ENCODE measurements at regions not wholly inside any gene's neighbourhood (a gene's known extent, or its start where the extent isn't known, plus 50 kb on each side); places are given as distances from the start of the nearest gene placed in this dataset.

- no peak for DNase-seq
These were observed 188.8 kb downstream of the EN1 start for GRCh38 chr2:118658596-118659198.

- no peak for DNase-seq
These were observed 190.0 kb downstream of the EN1 start for GRCh38 chr2:118657466-118657865.

GRCh38 chr2:118654945-118655344 lies 192.5 kb downstream of the EN1 start:
- no peak for DNase-seq

DNA sequence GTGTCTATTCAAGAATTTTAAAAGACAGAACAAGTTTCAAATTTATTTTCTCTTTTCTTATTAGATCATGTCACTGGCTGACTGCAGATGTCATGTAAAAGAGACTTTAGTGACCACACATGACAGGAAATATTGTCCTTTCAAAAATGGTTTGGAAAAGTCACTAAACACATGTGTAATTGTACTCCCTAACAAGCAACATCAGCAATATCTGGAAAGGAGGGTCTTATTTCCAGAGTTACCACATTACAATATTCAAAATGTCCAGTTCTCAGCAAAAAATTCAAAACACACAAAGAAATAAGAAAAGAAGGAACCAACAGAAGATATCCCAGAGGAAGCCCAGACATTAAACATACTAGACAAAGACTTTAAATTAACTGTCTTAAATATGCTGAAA lies 197.1 kb downstream of the EN1 start:
- DNase-seq: no peak

GRCh38 chr2:118645876-118646275 lies 201.6 kb downstream of the EN1 start:
- no peak for DNase-seq

GRCh38 chr2:118644190-118644589 lies 203.3 kb downstream of the EN1 start:
- DNase-seq: no peak

- DNase-seq: no peak
These were observed 204.2 kb downstream of the EN1 start for GRCh38 chr2:118643294-118643693.

DNA sequence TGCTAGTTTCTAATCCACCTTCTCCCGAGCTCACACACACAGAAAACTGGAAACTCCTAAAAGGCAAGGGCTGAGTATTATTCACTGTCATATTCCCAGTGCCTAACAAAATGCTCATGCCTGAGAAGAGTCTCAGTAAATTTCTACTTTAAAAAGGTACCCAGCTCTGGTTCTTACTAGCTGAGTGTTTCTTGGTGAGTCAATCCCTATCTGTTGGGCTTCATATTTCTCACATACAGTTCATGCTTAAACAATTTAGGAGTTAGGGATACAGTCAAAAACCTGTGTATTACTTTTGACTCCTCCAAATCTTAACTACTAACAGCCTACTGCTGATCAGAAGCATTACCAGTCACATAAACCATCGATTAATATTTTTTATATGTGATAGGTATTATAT lies 204.9 kb downstream of the EN1 start:
- no peak for DNase-seq

- DNase-seq: no peak
These were observed 205.7 kb downstream of the EN1 start for GRCh38 chr2:118641711-118642110.

- no peak for DNase-seq
These were observed 208.1 kb downstream of the EN1 start for GRCh38 chr2:118639371-118639770.

GRCh38 chr2:118638453-118638852 lies 209.0 kb downstream of the EN1 start:
- no peak for DNase-seq

- no peak for DNase-seq
These were observed 211.6 kb downstream of the EN1 start for GRCh38 chr2:118635891-118636290.

- DNase-seq: no peak
These were observed 212.6 kb downstream of the EN1 start for GRCh38 chr2:118634876-118635275.

DNA sequence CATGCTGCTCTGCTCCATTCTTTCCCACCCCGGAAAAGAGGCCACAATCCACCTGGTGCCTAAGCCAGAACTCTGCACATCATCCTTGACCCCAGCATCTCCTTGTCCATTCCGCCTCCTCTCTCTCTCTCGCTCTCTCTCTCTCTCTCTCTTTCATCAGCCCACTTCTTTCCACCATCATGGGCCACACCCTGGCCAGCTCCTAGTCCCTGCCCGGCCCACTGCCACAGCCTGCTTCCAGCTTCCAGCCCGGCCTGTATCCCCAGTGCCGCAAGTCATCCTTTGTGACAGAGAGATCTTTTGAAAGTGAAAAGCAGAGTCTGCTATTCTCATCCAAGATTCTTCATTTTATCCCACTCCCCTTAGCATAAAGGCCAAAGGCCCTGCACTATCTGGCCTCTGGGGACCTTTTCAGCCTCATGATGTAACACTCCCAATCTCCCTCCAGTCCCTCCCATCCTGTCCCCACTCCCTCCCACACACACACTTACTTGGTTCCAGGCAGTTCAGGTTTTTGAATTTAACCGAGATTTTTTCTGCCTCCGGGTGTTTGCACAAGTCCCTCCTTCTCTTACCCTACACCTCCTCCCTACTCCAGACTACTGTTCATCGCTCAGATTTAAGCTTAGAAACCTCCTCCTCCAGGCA lies 214.0 kb downstream of the EN1 start:
- no peak for DNase-seq

DNA sequence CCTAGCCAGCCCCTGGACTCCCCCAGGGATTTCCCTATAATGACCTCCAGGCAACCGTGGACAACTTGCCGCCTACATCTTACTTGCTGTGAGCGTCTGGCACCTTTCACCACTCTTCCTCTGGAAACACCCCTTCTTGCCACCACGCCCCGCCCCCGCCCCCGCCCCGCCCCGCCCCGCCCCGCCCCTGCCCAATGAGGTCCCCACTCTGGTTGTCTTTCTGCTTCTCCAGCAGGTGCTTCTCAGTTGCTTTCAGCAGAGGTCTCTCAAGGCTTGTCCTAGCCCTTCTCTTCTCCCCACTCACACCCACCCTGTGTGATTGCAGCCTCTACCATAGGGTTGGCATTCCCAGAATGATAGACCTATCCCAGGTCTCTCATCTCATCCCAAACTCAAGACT lies 214.5 kb downstream of the EN1 start:
- no peak for DNase-seq

GRCh38 chr2:118627156-118627555 lies 220.3 kb downstream of the EN1 start:
- no peak for DNase-seq

DNA sequence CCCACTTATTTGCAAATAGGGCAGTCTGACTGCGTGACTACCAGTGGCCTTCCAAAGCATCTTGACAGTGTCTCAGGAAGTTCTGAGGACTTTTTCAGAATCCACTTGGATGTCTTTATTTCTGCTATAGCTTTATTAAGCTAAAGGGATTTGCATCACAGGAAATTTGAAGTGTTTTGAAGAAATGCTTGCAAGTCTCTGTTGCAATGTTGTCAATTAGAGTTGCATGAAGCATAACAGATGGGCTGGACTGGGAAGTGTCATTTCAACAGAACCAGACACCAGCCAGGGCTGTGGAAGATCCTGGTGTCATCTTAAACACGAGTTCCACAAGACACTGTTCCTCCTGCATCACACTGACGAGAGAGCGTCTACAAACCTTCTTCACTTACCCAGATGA lies 224.5 kb downstream of the EN1 start:
- DNase-seq: no peak

DNA sequence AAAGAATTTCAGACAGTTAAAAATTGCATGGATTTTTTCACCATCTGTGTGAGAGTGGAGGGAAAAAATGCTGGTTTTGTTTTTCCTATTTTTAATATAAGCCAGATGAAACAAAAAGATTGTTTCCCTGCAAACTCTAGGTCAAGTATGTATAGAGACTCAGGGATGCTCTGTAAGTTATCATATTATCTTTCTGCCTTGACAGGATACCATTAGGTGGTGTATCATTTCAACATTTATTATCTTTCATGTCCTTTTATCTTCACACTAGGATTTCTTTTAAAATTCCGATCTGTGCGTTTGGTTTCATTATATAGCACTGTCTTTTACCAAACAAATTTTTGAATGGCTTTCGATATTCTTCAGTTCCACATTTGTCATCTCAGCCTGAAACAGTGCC lies 225.3 kb downstream of the EN1 start:
- no peak for DNase-seq

DNA sequence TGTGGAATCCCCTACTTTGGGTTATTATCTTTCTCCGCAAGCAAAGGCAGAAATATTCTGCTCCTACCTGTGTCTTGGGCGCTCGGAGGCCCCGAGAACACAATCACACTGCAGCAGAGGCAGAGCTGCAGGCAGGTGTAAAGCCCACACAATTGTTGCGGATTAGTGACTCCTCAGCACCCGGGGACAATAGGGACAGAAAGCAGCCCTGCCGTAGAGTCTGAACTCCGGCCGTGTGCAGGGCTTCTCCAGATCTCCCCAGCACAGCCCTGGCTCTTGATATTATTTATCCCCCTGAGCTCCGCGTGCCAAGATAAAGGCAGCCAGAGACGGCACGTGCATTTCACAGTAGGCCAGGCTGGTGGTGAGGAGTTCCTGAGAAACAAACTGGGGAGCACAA lies 229.2 kb downstream of the EN1 start:
- DNase-seq: no peak

DNA sequence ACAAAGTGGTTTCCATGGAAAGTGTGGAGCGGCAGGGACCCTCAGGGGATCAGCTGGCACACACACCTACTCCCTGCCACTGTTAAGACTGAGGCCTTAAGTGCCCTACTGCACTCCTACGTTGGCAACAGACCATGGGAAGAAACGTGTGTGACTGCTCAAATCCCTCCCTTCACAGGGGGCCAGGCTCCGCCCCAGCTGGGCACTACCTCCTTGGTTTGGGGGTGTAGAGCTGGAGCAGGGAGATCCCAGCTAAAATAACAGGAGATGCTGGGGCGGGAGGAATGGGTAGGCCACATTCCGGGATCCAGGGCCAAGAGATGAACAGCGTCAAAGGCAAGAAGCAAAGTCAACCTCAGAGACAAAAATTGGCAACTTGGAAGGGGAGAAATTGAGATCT lies 231.0 kb downstream of the EN1 start:
- no peak for DNase-seq

DNA sequence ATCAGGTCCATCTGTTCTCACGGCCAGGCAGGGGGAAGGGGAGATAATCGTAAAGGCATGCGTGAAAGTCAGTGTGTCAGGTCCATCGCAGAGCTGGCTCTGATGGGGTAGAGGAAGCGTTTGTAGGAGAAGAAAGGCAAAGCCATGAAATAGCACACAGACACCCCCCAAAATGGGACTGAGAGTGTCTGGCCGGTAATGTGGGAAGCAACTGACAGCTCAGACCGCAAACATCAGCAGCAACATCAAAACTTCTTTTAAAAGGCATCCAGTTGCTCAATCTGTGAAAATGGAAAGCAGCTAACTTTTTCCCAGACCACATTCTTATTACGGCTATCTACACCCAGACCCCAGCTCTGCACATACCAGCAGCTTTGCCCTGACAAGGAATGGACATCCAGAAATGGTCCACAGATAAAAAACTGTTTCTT lies 232.6 kb downstream of the EN1 start:
- DNase-seq: no peak

GRCh38 chr2:118613737-118614136 lies 233.7 kb downstream of the EN1 start:
- DNase-seq: no peak

DNA sequence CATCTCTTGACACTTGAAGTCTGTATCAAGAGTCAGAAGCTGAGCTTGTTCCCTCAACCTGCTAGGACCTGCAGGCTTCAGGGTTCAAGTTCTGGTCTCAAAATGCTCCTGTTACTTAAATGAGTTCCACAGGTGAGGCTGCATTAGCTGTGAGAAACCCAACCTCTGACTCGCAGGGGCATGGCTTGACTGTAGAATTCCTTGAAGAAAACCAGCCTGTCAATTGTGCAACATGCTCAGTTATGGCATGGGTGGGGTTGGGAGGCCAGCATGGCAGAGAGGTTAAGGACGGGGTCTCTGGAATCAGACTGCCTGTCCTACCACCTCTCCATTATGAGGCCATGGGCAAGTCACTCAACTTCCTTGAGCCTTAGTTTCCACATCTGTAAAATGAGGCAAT lies 235.8 kb downstream of the EN1 start:
- DNase-seq: no peak

DNA sequence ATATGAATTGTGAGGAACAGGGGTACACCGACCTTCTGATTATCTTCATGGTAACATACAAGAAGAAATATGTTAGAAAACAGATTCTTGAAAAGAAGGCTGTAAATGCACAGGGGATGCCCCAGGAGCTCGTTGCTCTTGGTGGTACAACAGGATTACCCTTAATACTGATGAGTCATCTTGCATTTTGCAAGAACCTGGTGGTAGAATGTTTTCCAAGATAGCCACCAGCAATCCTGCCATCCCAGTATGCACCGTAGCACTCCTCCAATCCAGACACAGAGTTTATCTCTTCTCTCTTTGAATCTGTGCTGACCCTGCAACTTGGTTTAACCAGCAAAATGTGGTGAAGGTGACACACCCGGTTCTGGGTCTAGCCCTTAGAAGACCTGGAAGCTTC lies 238.3 kb downstream of the EN1 start:
- no peak for DNase-seq

GRCh38 chr2:118607641-118608040 lies 239.8 kb downstream of the EN1 start:
- no peak for DNase-seq
